Fibroblast of skin of scalp (primary cell): ENCODE measurements at regions not wholly inside any gene's neighbourhood (a gene's known extent, or its start where the extent isn't known, plus 50 kb on each side); places are given as distances from the start of the nearest gene placed in this dataset.

ENCODE experiments used
- DNase-seq: peaks from one replicate; pipeline ENCODE4 v3.0.0-alpha.2; 2013

DNA sequence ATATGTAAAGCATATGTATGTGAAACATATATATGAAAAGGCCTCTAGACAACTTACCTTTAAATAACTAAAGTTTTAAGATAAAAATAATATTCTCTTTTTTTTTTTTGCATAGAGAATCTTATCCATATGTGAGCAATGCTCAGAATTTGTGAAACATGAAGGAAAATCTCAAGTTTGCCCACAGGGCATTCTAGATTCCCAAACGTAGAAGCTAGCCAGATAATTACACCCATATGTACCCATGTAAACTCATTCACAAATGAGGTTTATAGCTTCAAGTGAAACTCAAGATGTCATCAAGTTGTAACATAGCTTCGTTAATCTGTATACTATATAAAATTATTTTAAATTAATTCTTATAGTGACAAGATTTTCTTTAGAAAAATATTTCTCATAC is 537.3 kb upstream of the NR2F2 start:
- DNase-seq, result peak; percentile 66

DNA sequence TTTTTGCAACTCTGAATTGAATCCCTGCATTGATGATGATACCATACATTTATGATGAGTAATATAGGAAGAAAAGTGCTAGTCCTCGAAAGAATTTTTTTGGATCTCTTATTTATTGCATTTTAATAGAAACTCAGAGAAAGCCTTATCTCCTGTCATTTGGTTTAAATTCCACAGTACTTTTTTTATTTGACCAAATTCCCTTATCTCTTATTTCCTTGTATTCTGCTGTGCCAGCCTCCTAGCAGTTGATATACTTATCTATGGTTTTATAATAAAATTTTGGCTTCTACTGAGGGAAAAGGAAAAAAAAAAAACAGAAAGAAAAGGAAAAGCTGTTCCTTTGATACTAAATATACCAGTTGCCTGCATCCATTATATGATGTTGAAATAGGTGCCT is 535.1 kb upstream of the NR2F2 start:
- DNase-seq, result peak; percentile 43

DNA sequence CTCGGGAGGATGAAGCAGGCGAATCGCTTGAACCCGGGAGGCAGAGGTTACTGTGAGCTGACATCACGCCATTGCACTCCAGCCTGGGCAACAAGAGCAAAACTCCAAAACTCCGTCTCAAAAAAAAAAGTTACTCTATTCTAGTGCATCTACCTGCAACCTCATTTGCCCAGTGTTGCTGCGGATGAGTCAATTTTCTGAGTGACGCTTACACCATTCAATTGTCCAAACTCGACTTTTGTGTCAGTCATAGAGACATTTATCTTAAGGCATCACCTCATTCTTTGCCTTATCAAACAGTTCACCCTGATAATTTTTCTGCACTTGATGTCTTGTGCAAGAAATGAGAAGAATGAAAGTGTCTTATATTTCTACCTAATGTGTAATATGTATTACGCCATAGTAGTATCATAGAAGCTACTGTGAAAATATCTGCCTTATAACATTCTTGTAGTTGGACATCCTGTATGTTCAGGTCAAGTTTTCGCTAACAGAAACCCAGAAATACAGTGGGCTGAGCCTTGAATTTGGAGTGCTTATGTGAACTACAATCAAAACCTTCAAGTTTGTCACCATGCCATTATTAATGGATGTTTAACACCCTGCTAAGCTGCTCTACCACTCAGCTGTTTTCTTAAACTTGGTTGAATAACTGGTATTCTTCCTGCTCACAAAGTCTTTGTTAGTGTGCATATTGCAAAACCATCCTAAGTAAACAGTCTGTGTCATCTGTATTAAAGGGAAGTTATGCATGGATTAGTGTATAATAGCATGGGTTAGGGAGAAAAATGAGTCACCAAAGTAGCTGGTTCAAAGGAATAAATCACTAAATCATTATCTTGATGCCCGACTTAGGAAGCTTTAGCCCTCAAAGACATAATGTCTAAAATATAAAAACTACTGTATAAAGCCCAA is 531.0 kb upstream of the NR2F2 start:
- DNase-seq, result peak; percentile 82

DNA sequence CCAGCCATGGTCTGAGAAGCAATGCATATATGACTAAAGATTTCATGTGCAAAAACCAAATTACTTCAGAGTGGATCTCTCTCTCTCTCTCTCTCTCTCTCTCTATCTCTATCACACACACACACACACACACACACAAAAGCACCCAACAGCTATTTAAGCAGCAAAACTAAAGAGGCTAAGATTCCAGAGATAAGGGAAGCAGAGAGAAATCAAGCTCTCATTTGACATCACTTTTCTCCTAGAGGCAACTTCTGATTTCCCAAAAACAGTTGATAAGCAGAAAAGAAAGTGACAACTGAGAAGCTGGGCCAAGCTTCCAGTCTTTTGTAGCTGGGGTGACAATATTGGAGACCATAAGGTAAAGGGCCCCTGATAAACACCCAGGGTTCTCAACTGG is 526.0 kb upstream of the NR2F2 start:
- DNase-seq, result no peak

DNA sequence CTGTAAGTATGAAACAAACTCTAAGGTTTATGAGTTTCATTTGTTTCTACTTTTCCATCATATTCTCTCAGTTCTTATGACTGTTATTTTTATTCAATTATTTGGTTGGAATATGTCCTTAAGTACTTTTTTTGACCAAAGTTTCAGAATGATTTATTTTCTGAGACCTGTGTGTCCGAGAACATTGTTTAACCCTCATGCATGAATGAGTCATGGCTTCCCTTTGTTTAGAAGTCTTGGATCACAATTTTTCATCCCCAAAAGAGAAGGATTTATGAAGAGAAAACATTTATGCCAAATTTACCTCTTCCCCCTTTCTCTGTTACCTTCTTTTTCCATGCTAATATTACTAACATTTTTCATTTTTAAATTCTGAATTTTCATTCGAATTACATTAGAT is 518.0 kb upstream of the NR2F2 start:
- DNase-seq, result no peak

DNA sequence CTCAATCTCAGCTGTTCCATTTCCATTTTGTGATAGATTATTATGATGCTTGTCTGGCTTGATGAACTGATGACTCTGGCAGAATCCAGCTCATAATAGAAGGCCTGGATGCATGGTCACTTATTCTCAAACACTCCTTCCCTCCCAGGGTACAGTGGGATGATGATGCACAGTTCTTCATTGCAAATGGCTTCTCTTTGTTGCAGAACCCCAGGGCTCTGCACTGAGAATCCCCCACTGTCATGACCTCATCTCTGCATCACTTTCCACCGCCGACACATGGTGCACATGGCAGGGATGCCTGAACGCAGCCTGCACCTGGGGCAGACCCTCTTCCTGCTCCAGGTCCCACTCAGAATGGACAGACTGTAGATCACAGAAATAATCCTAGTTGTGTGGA is 515.6 kb upstream of the NR2F2 start:
- no peak for DNase-seq

DNA sequence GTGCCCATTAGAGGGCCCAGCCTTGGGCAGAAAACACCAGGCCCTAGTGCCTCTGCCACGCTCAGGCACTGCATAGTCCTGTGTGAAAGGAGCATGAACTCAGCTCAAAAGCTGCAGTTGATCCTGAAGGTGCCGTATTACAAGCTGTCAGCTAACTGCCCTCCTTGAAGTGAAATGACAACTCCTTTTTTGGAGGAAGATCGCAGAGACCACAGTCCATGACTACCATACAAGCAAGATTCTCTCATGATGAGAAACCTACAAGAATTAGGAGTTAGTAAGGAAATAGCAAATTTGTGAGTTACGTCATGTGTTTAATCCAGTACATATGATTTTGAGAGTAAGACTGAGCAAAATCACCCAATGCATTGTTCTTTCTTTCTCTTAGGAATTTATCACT is 513.9 kb upstream of the NR2F2 start:
- DNase-seq, result peak; percentile 51

DNA sequence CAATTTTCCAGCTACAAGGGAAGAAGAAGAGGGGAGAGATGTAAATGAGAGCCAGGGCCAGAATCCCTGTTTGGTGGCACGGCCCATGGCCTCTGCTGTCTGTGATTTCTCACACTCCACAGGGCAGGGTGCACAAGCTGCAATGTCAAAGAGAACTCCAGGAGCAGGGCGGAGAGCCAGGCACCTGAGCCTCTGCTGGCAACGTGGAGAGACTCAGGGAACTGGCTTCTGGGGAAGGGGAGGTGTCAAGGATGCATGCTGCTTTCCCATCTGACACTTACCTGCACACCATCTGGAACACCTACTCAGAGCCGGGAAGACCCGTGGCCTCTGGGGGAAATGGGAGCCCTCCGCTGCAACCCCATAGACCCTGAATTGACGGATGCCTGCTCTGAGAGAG is 507.5 kb upstream of the NR2F2 start:
- DNase-seq, result no peak

DNA sequence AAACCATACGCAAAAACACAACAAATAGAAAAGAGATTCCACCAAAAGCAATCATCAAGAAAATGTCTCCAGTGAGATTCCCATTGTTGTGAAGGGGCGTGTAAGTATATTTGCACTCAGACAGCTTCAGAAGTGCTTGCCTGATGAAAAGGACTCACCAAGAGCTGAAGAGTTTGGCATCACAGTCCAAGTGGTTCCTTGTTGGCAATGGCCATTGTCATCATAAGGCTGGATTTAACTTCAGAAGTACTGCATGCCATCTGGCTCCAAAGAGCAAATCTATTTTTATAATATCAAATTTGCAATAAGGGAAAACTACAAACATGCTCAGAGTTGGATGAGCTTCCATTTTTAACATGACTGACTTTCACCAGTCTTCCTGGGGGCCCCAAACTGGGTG is 505.3 kb upstream of the NR2F2 start:
- DNase-seq, result no peak

DNA sequence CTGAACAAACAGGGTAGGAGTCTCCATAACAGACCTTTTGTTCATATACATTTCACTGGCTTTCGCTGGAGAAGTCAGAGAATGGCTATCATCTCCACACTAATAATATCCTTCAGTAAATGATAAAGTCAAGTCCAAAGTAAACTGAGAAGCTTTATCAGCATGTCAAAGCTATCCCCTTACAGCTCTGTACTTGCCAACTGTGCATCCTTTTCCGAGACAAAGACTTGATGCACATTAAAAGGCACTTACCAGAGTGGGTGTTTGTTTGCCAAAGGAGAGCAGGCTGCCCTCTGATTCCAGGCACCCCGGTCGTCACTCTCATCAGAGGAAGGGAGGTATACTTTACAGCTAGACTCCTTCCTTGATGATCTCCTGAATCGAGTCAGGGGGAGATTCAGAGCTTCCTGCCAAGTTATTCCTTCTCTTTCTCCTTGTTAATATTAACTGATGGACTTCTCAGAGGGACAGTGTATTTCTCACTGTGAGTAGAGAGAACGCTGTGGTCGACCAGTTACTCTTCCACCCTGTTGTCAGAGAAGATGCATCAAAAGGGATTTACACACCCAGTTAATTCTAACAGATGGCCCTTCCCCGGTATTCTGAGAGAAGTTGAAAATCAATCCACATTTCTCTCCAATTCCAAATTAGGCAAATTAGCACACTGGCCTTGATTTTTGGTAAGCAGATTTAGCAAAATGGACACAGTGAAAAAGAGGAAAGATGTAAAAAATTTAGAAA is 504.7 kb upstream of the NR2F2 start:
- DNase-seq, result no peak

DNA sequence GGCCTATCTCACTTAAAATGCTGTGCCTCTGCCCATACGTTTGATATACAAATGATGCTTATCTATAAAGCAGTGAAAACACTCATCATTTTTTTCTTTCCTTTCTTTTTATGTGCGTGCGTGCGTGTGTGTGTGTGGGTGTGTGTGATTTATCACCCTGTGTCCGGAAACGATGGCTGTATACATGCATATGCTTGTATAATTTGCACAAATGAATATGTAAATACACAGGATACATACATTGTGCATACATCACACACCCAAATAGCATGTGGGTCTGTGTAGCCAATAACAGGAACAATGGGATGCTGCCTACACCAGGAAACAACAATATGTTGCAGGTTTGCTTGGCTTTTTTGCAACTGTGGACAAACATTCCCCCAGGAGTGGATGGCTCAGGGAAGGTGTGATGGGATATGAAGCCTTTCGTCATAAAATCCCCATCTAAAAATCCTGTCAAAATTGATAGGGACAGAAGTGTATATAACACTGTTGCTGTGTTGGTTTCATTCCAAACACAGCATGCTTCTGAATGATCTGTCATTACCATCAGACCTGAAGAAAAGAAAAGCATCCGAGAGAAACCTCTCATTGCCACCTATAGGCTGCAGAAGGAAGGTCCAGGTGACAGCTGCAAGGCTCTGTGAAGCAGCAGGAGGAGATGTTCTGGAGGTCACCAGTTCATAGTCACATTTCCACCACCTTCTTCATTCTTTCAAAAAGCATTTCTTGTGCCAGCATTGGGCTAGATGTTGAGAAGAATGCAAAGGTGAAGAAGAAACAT is 503.9 kb upstream of the NR2F2 start:
- no peak for DNase-seq

DNA sequence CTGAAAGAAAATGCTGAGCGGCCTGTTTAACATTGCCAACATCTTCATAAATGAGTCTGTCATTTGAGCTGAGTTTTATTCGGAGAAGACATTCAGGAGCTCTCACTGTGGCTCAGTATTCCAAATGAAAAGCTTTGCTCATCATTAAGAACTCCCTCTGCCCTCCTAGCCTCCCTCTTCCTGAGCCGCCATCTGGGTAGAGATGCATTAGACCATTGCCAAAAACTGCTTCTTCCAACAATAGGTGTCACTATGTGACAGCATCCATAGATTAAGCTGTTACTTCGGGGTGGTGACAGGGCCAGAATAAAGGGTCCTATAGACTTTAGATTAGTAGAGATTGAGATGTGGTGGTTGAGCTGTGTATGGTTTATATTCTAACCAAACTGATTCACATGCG is 501.4 kb upstream of the NR2F2 start:
- no peak for DNase-seq

DNA sequence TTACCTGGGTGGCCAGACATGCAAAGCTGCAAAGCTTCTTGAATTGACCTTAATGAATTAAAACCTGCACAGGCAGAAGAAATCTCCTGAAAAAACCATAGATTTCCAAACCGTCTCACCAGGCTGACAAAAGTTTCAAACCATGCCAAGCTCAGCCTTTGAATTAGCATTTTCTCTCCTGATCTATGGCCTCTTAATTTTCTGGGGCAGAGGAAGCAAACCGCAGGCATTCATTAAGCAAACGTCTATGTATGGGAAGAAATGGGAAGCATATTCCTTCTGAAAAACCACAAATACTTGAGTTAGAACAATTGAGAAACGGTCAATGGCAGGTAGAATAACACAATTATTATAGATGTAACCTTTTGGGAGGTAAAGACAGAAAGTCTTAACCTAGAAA is 500.2 kb upstream of the NR2F2 start:
- DNase-seq, result no peak

DNA sequence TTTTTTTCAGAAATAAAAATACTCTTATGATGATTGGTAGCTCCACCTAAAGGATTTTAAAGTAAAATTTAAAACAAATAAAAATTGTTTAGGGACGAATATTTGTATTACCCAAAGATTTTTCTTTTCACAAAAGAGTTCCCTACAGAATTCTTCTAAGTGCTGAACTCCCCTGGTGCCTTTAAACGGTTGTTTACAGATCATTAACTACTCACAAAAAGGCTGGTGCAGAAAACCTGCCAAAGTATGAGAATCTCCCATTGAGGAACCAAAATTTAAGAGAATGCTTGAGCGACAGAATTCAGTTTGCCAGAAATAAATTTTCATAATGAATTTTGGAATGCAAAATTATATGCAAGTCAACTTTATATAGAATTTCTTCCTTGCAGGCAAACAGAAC is 497.8 kb upstream of the NR2F2 start:
- DNase-seq, result no peak

DNA sequence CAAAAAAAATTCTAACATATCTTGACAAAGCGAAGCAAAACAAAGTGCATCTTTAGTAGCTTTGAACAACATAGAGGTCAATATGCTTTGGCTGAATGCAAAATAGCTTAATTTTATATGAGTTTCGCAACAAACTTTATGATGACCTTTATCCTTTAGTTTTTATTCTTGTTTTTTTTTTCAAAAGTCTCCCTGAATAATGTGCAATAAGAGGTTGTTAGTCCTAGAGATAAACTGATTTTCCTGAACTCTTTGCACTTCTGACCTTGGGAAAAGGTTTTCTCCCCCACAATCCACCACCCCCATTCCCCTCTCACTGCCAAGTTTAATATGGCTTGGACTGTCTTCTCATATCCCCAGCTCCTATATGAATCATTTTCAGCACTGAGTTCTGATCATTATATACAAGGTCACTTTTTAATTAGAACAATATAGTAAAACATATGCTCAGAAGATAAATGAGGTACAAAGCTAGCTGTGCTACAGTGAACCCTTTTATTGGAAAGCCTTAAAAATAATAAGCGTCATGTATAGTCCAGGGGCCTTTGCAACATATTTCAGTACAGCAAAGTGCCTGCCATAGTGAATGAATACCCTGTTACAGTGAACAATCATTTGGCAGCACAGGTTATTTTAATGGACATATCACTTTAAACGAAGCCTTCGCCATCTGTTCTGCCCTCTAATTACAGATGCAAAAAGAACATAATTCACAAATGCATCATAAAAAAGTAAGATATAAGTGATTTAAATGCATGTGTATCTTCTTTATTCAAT is 496.3 kb upstream of the NR2F2 start:
- no peak for DNase-seq

DNA sequence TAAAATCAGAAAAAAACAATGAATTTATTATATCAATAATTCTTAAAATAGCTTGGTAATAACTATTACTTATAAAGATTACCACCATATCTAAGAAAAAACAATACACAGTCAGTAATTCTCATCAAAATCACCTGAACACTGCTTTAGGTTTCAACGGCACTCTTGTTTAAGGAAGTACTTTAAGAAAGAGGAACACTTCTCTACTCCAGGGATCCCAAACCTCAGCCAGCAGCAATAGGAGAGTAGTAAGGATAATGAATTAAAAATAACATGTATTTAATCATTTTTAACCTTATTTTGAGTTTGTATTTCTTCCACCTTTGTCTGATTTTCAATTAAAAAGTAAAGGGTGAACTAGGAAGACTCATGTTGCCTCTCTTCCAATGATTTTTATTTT is 494.0 kb upstream of the NR2F2 start:
- DNase-seq, result no peak

DNA sequence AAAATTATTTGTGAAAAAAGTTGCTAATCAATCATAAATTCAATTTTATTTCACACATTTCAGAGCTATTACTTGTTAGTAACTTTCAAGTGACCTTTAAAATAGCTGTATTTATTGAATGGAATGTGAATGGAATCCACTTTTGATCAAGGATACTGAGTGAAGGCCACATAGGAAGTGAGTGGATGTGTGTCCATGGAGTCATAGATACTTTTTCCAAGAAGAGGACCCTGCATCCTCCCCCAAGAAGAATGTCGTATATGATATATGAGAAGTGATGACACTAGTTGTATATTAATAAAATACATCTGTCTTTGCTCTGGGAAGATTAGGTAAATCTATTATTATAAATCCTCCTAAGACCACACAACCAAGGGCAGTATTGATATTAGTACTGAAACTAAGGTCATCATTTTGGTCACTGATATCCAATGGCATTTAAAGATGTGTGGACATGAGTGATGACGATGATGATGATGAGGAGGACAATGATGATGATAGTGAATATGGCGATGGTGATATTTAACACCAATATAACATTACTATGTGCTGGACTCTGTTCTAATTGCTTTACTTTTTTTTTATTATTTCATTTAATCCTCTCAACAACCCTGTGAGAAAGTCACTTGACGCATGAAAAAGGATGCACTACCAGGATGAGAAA is 493.0 kb upstream of the NR2F2 start:
- peak; percentile 43 for DNase-seq

DNA sequence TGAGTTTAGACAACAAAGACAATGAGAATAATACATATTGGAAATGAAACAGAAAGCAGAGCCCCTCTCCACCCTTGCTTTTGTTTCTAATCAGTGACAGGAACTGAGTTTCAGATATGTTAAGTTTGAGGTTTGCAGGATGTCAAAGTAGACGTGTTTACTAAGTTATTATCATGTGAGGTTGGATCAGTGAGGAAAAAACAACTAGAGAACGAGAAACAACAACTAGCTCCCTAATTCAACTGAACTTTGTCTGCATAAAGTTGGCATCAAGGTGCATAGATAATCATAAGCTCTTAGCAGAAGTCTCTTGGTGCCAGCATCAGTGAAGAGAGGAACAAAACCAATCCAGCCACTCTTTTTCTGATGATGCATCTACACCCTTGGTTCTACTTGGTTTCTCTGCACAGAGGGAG is 491.1 kb upstream of the NR2F2 start:
- no peak for DNase-seq

DNA sequence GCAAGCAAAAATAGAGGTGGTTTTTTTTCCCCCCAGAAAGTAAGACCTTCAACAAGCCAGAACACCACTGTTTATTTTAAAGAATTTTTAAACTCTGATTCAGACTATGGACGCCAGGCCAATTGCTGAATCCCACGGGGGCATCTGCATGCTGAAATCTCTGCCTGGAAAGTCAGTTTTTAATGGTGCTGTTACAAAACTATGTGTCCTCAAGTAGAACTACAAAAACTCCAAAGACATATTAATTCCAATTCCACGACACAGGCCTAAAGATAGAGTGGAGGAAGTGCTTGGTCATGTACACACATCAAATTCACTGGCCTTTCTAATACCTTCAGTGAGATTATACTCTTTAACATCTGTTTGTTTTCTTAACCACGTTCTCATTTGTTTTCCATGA is 490.5 kb upstream of the NR2F2 start:
- peak; percentile 90 for DNase-seq

DNA sequence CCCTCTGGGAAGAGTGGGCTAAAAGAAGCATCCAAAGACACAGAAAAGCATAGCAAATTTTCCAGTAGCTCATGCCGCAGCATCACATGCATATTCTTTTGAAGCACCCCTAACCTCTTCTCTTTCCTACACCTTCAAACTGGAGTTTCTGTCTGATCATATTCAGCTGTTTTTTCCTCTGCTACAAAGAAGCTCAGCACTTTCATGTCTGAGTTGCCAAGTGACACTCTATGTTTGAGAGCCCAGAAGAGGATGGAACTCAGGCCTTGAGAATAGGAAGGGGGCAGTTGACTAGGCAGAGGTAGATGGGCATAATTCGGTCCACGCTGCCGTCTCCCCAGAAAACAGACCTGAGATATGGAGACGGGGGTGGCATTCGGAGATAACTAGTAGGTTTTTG is 489.6 kb upstream of the NR2F2 start:
- DNase-seq, result no peak

DNA sequence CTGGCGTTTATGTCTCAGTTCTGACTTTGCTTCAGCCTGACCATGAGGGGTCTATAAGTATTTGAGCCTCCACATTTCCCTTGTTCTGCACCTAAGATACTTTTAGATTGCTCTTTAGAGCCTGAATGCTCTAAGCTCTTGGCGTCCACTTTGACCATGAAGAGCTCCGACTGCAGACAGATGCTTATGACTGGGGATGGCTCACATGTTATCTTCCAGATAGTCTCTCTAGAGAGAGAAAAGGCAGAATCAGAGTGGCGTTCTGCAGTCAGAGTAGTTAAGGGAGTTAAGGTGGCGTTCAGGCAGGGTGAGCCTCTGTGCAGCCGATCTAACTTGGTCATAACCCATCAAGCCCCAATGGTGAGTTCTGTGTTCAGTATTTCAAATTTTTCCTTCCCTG is 487.9 kb upstream of the NR2F2 start:
- DNase-seq, result no peak
